H1 (cell line): ENCODE measurements at regions not wholly inside any gene's neighbourhood (a gene's known extent, or its start where the extent isn't known, plus 50 kb on each side); places are given as distances from the start of the nearest gene placed in this dataset.

Experiments used
- CTCF ChIA-PET: fragments of 300-600 bp; sonication (Branson Sonifier 250); formaldehyde crosslinking; loops from one replicate; lab custom pipeline; 2021; ENCODE audit not compliant: partially characterized antibody; lab: Charles Lee
- POLR2A ChIA-PET: fragments of 300-600 bp; sonication (Branson Sonifier 250); formaldehyde crosslinking; loops from one replicate; lab custom pipeline; 2021; ENCODE audit warnings: inconsistent platforms; ENCODE audit not compliant: partially characterized antibody; lab: Charles Lee
- DNase-seq, 2 experiments: peaks; one replicate each; pipeline versions ENCODE4 v3.0.0 to v3.0.0-alpha.2; 2010 to 2022; ENCODE audit warnings: low spot score in 2 of 2, low read depth in 1 of 2, mixed read lengths in 1 of 2
- FAIRE-seq: peaks from 2 replicates; lab custom pipeline; 2011; peaks lifted over from hg19 to GRCh38; lab: Jason Lieb, UNC
- H2AFZ ChIP-seq: 2 replicates; pipeline ENCODE4 v1.8.1; 2012; ENCODE audit warnings: low read length, inconsistent platforms
- H2AK5ac ChIP-seq: 2 replicates; pipeline ENCODE4 v1.6.1; 2013; ENCODE audit warnings: low read depth, low read length
- H2BK120ac ChIP-seq: replicated peaks from 2 replicates; pipeline ENCODE3; 2013; ENCODE audit warnings: low read depth, low read length, inconsistent platforms
- H2BK12ac ChIP-seq: 2 replicates; pipeline ENCODE4 v1.6.1; 2013; ENCODE audit warnings: low read depth, low read length
- H2BK15ac ChIP-seq: 2 replicates; pipeline ENCODE4 v1.6.1; 2013; ENCODE audit warnings: low read length
- H2BK20ac ChIP-seq: 2 replicates; pipeline ENCODE4 v1.6.1; 2013; ENCODE audit warnings: low read length
- H2BK5ac ChIP-seq: 2 replicates; pipeline ENCODE4 v1.6.1; 2013; ENCODE audit warnings: low read depth, low read length
- H3K14ac ChIP-seq: 2 replicates; pipeline ENCODE4 v1.6.1; 2013; ENCODE audit warnings: inconsistent platforms; ENCODE audit not compliant: insufficient read length
- H3K18ac ChIP-seq: 2 replicates; pipeline ENCODE4 v1.6.1; 2013; ENCODE audit warnings: low read length; ENCODE audit errors: extremely low read depth
- H3K23ac ChIP-seq: 2 replicates; pipeline ENCODE4 v1.6.1; 2013; ENCODE audit warnings: inconsistent platforms; ENCODE audit not compliant: insufficient read length
- H3K23me2 ChIP-seq: 2 replicates; pipeline ENCODE4 v1.6.1; 2013; ENCODE audit warnings: low read depth, low read length
- H3K27ac ChIP-seq: 2 replicates; pipeline ENCODE4 v1.6.1; 2011; ENCODE audit warnings: low read depth, low read length, inconsistent platforms
- H3K27me3 ChIP-seq, 4 experiments: replicated peaks in 1 of 4; 1 replicate in 1 of 4; 2 replicates in 3 of 4; pipeline versions ENCODE4 v1.6.1 to v1.8.1; 2011 to 2013; ENCODE audit warnings: low read length in 3 of 4, mild to moderate bottlenecking in 3 of 4, inconsistent platforms in 2 of 4, mixed read lengths in 2 of 4, moderate library complexity in 1 of 4; ENCODE audit not compliant: control insufficient read depth in 3 of 4, insufficient read depth in 3 of 4; ENCODE audit errors: extremely low read depth in 1 of 4
- H3K36me3 ChIP-seq, 4 experiments: 2 replicates each; pipeline versions ENCODE4 v1.6.1 to v1.8.1; 2011 to 2013; ENCODE audit warnings: mild to moderate bottlenecking in 4 of 4, low read length in 3 of 4, moderate library complexity in 2 of 4, control low read depth in 1 of 4, inconsistent platforms in 1 of 4; ENCODE audit not compliant: insufficient read depth in 4 of 4, control insufficient read depth in 2 of 4
- H3K4ac ChIP-seq: replicated peaks from 2 replicates; pipeline ENCODE3; 2013; ENCODE audit warnings: low read length, low read depth, mixed read lengths, inconsistent platforms; ENCODE audit not compliant: insufficient read length
- H3K4me1 ChIP-seq, 4 experiments: replicated peaks in 1 of 4; 1 replicate in 1 of 4; 2 replicates in 3 of 4; pipeline versions ENCODE4 v1.6.1 to v1.8.1; 2011 to 2013; ENCODE audit warnings: low read length in 3 of 4, inconsistent platforms in 2 of 4, mixed read lengths in 1 of 4; ENCODE audit not compliant: insufficient read depth in 4 of 4, control insufficient read depth in 3 of 4
- H3K4me2 ChIP-seq, 2 experiments: 2 replicates each; pipeline versions ENCODE4 v1.6.1 to v1.8.1; 2011 to 2013; ENCODE audit warnings: low read depth in 2 of 2, low read length in 2 of 2, control low read depth in 1 of 2, inconsistent platforms in 1 of 2, mild to moderate bottlenecking in 1 of 2; ENCODE audit not compliant: insufficient read depth in 1 of 2
- H3K4me3 ChIP-seq, 4 experiments: fragments of 200-600, 300-600 bp in 1 of 4; sonication (generic), shearing (Covaris generic), sonication (Bioruptor Twin) in 1 of 4; 2 replicates each; pipeline versions ENCODE4 v1.5.1 to v1.8.1; 2011 to 2016; ENCODE audit warnings: low read length in 4 of 4, low read depth in 3 of 4, control low read depth in 2 of 4, inconsistent platforms in 2 of 4, mild to moderate bottlenecking in 2 of 4, mixed read lengths in 1 of 4, moderate library complexity in 1 of 4; ENCODE audit not compliant: insufficient read depth in 2 of 4; ENCODE audit errors: extremely low read depth in 1 of 4
- H3K56ac ChIP-seq: replicated peaks from 2 replicates; pipeline ENCODE3; 2013; ENCODE audit warnings: low read depth, mild to moderate bottlenecking, mixed read lengths, low read length, inconsistent platforms; ENCODE audit not compliant: insufficient read length
- H3K79me1 ChIP-seq: 2 replicates; pipeline ENCODE4 v1.6.1; 2013; ENCODE audit warnings: low read depth, low read length, control low read depth
- H3K79me2 ChIP-seq, 2 experiments: 2 replicates each; pipeline versions ENCODE4 v1.6.1 to v1.8.1; 2012 to 2013; ENCODE audit warnings: low read length in 2 of 2, mild to moderate bottlenecking in 2 of 2, inconsistent platforms in 1 of 2; ENCODE audit not compliant: insufficient read depth in 2 of 2, control insufficient read depth in 1 of 2
- H3K9ac ChIP-seq, 4 experiments: replicated peaks in 1 of 4; 1 replicate in 1 of 4; 2 replicates in 3 of 4; pipeline versions ENCODE4 v1.6.1 to v1.8.1; 2011 to 2013; ENCODE audit warnings: low read depth in 3 of 4, low read length in 3 of 4, control low read depth in 2 of 4, mild to moderate bottlenecking in 2 of 4, moderate library complexity in 2 of 4, inconsistent platforms in 1 of 4; ENCODE audit errors: extremely low read depth in 1 of 4
- H3K9me3 ChIP-seq, 2 experiments: 2 replicates each; pipeline versions ENCODE4 v1.6.1 to v1.8.1; 2012 to 2013; ENCODE audit warnings: mild to moderate bottlenecking in 2 of 2, moderate library complexity in 2 of 2, control low read depth in 1 of 2, inconsistent platforms in 1 of 2, low read depth in 1 of 2, low read length in 1 of 2, mixed read lengths in 1 of 2; ENCODE audit not compliant: insufficient read depth in 2 of 2
- H4K20me1 ChIP-seq, 2 experiments: replicated peaks in 1 of 2; 2 replicates each; pipeline versions ENCODE3 to v1.8.1; 2011 to 2013; ENCODE audit warnings: inconsistent platforms in 2 of 2, low read length in 2 of 2, mild to moderate bottlenecking in 1 of 2; ENCODE audit not compliant: insufficient read depth in 2 of 2, control insufficient read depth in 1 of 2
- H4K5ac ChIP-seq: 2 replicates; pipeline ENCODE4 v1.6.1; 2013; ENCODE audit warnings: low read length, low read depth, mixed read lengths, inconsistent platforms; ENCODE audit not compliant: insufficient read length
- H4K8ac ChIP-seq: 2 replicates; pipeline ENCODE4 v1.8.0; 2013; ENCODE audit warnings: mild to moderate bottlenecking, moderate library complexity, low read length, inconsistent platforms; ENCODE audit not compliant: insufficient read depth; ENCODE audit errors: extremely low read depth
- H4K91ac ChIP-seq: replicated peaks from 2 replicates; pipeline ENCODE3; 2013; ENCODE audit warnings: low read length, mixed read lengths, inconsistent platforms; ENCODE audit not compliant: insufficient read length
- CEBPB ChIP-seq: IDR thresholded peaks from 2 replicates; pipeline ENCODE4 v1.6.1; 2012; ENCODE audit warnings: low read depth, low read length
- CREB1 ChIP-seq: IDR thresholded peaks from 2 replicates; pipeline ENCODE4 v1.6.1; 2012; ENCODE audit warnings: inconsistent platforms
- CTBP2 ChIP-seq: IDR thresholded peaks from 2 replicates; pipeline ENCODE4 v1.7.0; 2011; ENCODE audit warnings: borderline replicate concordance, mild to moderate bottlenecking, moderate library complexity, mixed read lengths, low read length; ENCODE audit not compliant: insufficient read depth, insufficient read length
- EGR1 ChIP-seq: IDR thresholded peaks from 2 replicates; pipeline ENCODE4 v1.6.1; 2011; ENCODE audit warnings: low read depth, low read length, borderline replicate concordance
- GTF2F1 ChIP-seq: IDR thresholded peaks from 2 replicates; pipeline ENCODE4 v1.6.1; 2012; ENCODE audit warnings: low read depth, low read length, improper control_type of control experiment, borderline replicate concordance
- HDAC2 ChIP-seq, 2 experiments: fragments of 300-600 bp in 1 of 2; sonication (generic) in 1 of 2; IDR thresholded peaks; 2 replicates each; pipeline ENCODE4 v1.6.1; 2011 to 2012; ENCODE audit warnings: low read depth in 2 of 2, low read length in 2 of 2, mild to moderate bottlenecking in 2 of 2, moderate library complexity in 2 of 2, borderline replicate concordance in 1 of 2, inconsistent platforms in 1 of 2
- POLR2A ChIP-seq, 2 experiments: IDR thresholded peaks; 1 replicate in 1 of 2; 2 replicates in 1 of 2; pipeline ENCODE4 v1.6.1; 2011; ENCODE audit warnings: low read depth in 2 of 2, low read length in 2 of 2, mild to moderate bottlenecking in 2 of 2; ENCODE audit errors: control extremely low read depth in 1 of 2
- RAD21 ChIP-seq, 2 experiments: IDR thresholded peaks in 1 of 2; conservative IDR thresholded peaks in 1 of 2; 2 replicates each; pipeline ENCODE4 v1.6.1; 2011; ENCODE audit warnings: low read depth in 2 of 2, low read length in 2 of 2, improper control_type of control experiment in 1 of 2, inconsistent platforms in 1 of 2, mild to moderate bottlenecking in 1 of 2, moderate library complexity in 1 of 2
- RXRA ChIP-seq: IDR thresholded peaks from 2 replicates; pipeline ENCODE4 v1.6.1; 2011; ENCODE audit warnings: low read depth, mild to moderate bottlenecking, low read length, moderate library complexity; ENCODE audit not compliant: insufficient read depth
- SP4 ChIP-seq: IDR thresholded peaks from 2 replicates; pipeline ENCODE4 v1.6.1; 2012; ENCODE audit warnings: low read length, inconsistent platforms
- TAF1 ChIP-seq: IDR thresholded peaks from 2 replicates; pipeline ENCODE4 v1.6.1; 2011; ENCODE audit warnings: mild to moderate bottlenecking, low read depth, low read length
- TAF7 ChIP-seq: optimal IDR thresholded peaks from 2 replicates; pipeline ENCODE3; 2011; ENCODE audit warnings: low read depth, mild to moderate bottlenecking, inconsistent platforms, low read length, moderate library complexity, borderline replicate concordance
- TBP ChIP-seq: IDR thresholded peaks from 2 replicates; pipeline ENCODE4 v1.6.1; 2011; ENCODE audit warnings: low read depth, low read length, improper control_type of control experiment
- YY1 ChIP-seq: IDR thresholded peaks from 2 replicates; pipeline ENCODE4 v1.6.1; 2011; ENCODE audit warnings: low read depth, mild to moderate bottlenecking, low read length
- WGBS, 2 experiments: shearing (Covaris generic) in 1 of 2; methylation state at CpG; one replicate each; pipeline versions ENCODE4 v1.1.6 to v1.1.7; 2013 to 2015; ENCODE audit warnings: low lambda C conversion rate in 2 of 2, mixed read lengths in 2 of 2, inconsistent platforms in 1 of 2, low coverage in 1 of 2, missing lambda C conversion rate in 1 of 2; ENCODE audit not compliant: insufficient replicate concordance in 2 of 2, insufficient coverage in 1 of 2, insufficient read length in 1 of 2; ENCODE audit errors: extremely low coverage in 1 of 2, missing lambda C conversion rate in 1 of 2; 5-methylcytosine and 5-hydroxymethylcytosine counted together
- TF ChIP-seq, protein P1 (sequence below): IDR thresholded peaks from 2 replicates; pipeline ENCODE4 v1.6.1; 2011; ENCODE audit warnings: low read length, improper control_type of control experiment

GRCh38 chr12:89858718-89859117, 150.1 kb upstream of the ATP2B1 start:
- no peak overlapping the region for H3K4me2 ChIP-seq
- no peaks in the 10 kb centered on the region for H3K79me1 ChIP-seq
- H4K8ac ChIP-seq: no peak overlapping the region
- no peaks in the 10 kb centered on the region for H4K20me1 ChIP-seq
- H2AFZ ChIP-seq: no peak overlapping the region
- no peak overlapping the region for H2BK5ac ChIP-seq
- H3K56ac ChIP-seq: no peak overlapping the region
- H3K4me1 ChIP-seq: no peaks in the 10 kb centered on the region
- peaks cover 7 to 27% (median 19%) of the 10 kb centered on the region in 4 experiments; a peak in 5 of 7 replicates for H3K27me3 ChIP-seq
- H2BK15ac ChIP-seq: no peak overlapping the region
- H3K4ac ChIP-seq: no peak overlapping the region
- H3K36me3 ChIP-seq: no peaks in the 10 kb centered on the region
- no peak overlapping the region for H3K23ac ChIP-seq
- H3K18ac ChIP-seq: no peak overlapping the region
- H4K91ac ChIP-seq: no peak overlapping the region
- H2BK12ac ChIP-seq: no peak overlapping the region
- H2AK5ac ChIP-seq: no peak overlapping the region
- 89% methylated on average over 3 of the region's 3 CpGs; no CpG with 5 or more reads in 1 of the 2 experiments for WGBS, 2 experiments
- H3K27ac ChIP-seq: no peak overlapping the region
- no peak overlapping the region for H3K9ac ChIP-seq
- H3K9me3 ChIP-seq: no peaks in the 10 kb centered on the region
- CTCF ChIA-PET: interaction anchor here (1.3 kb wide), 1 partner anchor 103 kb away, joined by 3 read pairs; no protein-coding TSS in a partner anchor
- H3K14ac ChIP-seq: no peak overlapping the region
- no peaks in the 10 kb centered on the region for H3K79me2 ChIP-seq
- no peak overlapping the region for H2BK120ac ChIP-seq
- H2BK20ac ChIP-seq: no peak overlapping the region
- H3K23me2 ChIP-seq: no peaks in the 10 kb centered on the region
- H3K4me3 ChIP-seq: no peak overlapping the region
- FAIRE-seq (no peak), DNase-seq (no peak)
- POLR2A ChIA-PET: no interaction called here
- no peak overlapping the region for H4K5ac ChIP-seq
- TF ChIP-seq CEBPB (no peak), TAF1 (no peak), SP4 (no peak), EGR1 (no peak), TAF7 (no peak), YY1 (no peak), RXRA (no peak), CREB1 (no peak), CTBP2 (no peak), TBP (no peak), RAD21 (IDR thresholded peaks at IDR 0.05 in 1 of 2, conservative IDR thresholded peaks at IDR 0.05 in 1 of 2; ENCODE audit: low read depth in 2 of 2, low read length in 2 of 2) (no peak), HDAC2 (IDR thresholded peaks at IDR 0.05; ENCODE audit: borderline replicate concordance in 1 of 2, low read depth in 2 of 2, low read length in 2 of 2) (no peak), GTF2F1 (no peak), POLR2A (IDR thresholded peaks at IDR 0.05; ENCODE audit: control extremely low read depth in 1 of 2, low read depth in 2 of 2, low read length in 2 of 2) (no peak)
- TF ChIP-seq, protein P1, sequence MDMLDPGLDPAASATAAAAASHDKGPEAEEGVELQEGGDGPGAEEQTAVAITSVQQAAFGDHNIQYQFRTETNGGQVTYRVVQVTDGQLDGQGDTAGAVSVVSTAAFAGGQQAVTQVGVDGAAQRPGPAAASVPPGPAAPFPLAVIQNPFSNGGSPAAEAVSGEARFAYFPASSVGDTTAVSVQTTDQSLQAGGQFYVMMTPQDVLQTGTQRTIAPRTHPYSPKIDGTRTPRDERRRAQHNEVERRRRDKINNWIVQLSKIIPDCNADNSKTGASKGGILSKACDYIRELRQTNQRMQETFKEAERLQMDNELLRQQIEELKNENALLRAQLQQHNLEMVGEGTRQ: no peak
